SK-N-SH (cell line): ENCODE measurements at regions not wholly inside any gene's neighbourhood (a gene's known extent, or its start where the extent isn't known, plus 50 kb on each side); places are given as distances from the start of the nearest gene placed in this dataset.
"Not testable (repeated sequence)": the region's sequence is repeated elsewhere in the genome, so short reads cannot be mapped to it uniquely, and the experiment has no call there.

ENCODE experiments used
- CTCF ChIA-PET: fragments of 300-600, 350-600 bp; formaldehyde crosslinking; extraction: SDS; loops from one replicate; lab custom pipeline; 2021; lab: Yijun Ruan, JAX
- POLR2A ChIA-PET: fragments of 350-600 bp; sonication (Branson Sonifier 250); formaldehyde crosslinking; extraction: SDS; loops from one replicate; lab custom pipeline; 2020; ENCODE audit warnings: antibody characterized with exemption, inconsistent platforms; lab: Yijun Ruan, JAX
- DNase-seq: peaks from one replicate; pipeline ENCODE4 v3.0.0; 2012
- H2AFZ ChIP-seq: fragments of 200-600 bp; sonication (generic); 2 replicates; pipeline ENCODE4 v1.8.1; 2016; ENCODE audit warnings: antibody characterized with exemption, mild to moderate bottlenecking, low read depth
- H3F3A ChIP-seq: fragments of 200-600 bp; sonication (generic); replicated peaks from 2 replicates; pipeline ENCODE3; 2016; ENCODE audit warnings: antibody characterized with exemption, mild to moderate bottlenecking; ENCODE audit not compliant: insufficient read depth
- H3K27ac ChIP-seq, 2 experiments: fragments of 200-500 bp in 1 of 2; fragments of 200-600 bp in 1 of 2; sonication (Bioruptor generic) in 1 of 2; sonication (generic), shearing (Covaris generic) in 1 of 2; 2 replicates each; pipeline versions ENCODE4 v1.5.1 to v1.6.1; 2014 to 2016; ENCODE audit warnings: low read depth in 2 of 2, inconsistent platforms in 1 of 2, low read length in 1 of 2, mild to moderate bottlenecking in 1 of 2, mixed read lengths in 1 of 2
- H3K27me3 ChIP-seq: fragments of 200-600 bp; sonication (generic), shearing (Covaris generic); 2 replicates; pipeline ENCODE4 v1.6.1; 2016; ENCODE audit warnings: mixed run types; ENCODE audit not compliant: insufficient read depth
- H3K36me3 ChIP-seq, 2 experiments: fragments of 200-500 bp in 1 of 2; fragments of 200-600 bp in 1 of 2; sonication (Bioruptor generic) in 1 of 2; sonication (generic) in 1 of 2; replicated peaks in 1 of 2; 2 replicates each; pipeline versions ENCODE3 to v1.5.1; 2014 to 2016; ENCODE audit warnings: low read length in 1 of 2, mild to moderate bottlenecking in 1 of 2; ENCODE audit not compliant: insufficient read depth in 2 of 2, control insufficient read depth in 1 of 2
- H3K4me1 ChIP-seq, 2 experiments: fragments of 200-500 bp in 1 of 2; fragments of 200-600 bp in 1 of 2; sonication (Bioruptor generic) in 1 of 2; sonication (generic), shearing (Covaris generic) in 1 of 2; 2 replicates each; pipeline versions ENCODE4 v1.5.1 to v1.6.1; 2014 to 2016; ENCODE audit warnings: low read depth in 1 of 2, low read length in 1 of 2, mixed run types in 1 of 2; ENCODE audit not compliant: insufficient read depth in 2 of 2, control insufficient read depth in 1 of 2
- H3K4me2 ChIP-seq: fragments of 200-600 bp; sonication (generic), shearing (Covaris generic); 2 replicates; pipeline ENCODE4 v1.6.1; 2017; ENCODE audit warnings: mixed run types
- H3K4me3 ChIP-seq, 2 experiments: fragments of 200-500 bp in 1 of 2; fragments of 200-600 bp in 1 of 2; sonication (Bioruptor generic) in 1 of 2; sonication (generic), shearing (Covaris generic) in 1 of 2; 2 replicates each; pipeline versions ENCODE4 v1.5.1 to v1.8.1; 2014 to 2016; ENCODE audit warnings: low read depth in 2 of 2, inconsistent platforms in 1 of 2, low read length in 1 of 2, mild to moderate bottlenecking in 1 of 2, mixed read lengths in 1 of 2, moderate library complexity in 1 of 2
- H3K79me2 ChIP-seq: fragments of 200-600 bp; sonication (generic); 2 replicates; pipeline ENCODE4 v1.8.1; 2017; ENCODE audit warnings: mild to moderate bottlenecking; ENCODE audit not compliant: insufficient read depth
- H3K9ac ChIP-seq: fragments of 200-600 bp; sonication (generic); 2 replicates; pipeline ENCODE4 v1.6.1; 2017; ENCODE audit warnings: mixed run types
- H3K9me2 ChIP-seq: fragments of 200-600 bp; sonication (generic); 2 replicates; pipeline ENCODE4 v1.6.1; 2017; ENCODE audit warnings: mixed run types
- H3K9me3 ChIP-seq: fragments of 200-600 bp; sonication (generic); 2 replicates; pipeline ENCODE4 v1.6.1; 2017; ENCODE audit warnings: mixed run types, mild to moderate bottlenecking, moderate library complexity
- H4K20me1 ChIP-seq: fragments of 200-600 bp; sonication (generic); 2 replicates; pipeline ENCODE4 v1.6.1; 2017; ENCODE audit warnings: mild to moderate bottlenecking, mixed run types; ENCODE audit not compliant: insufficient read depth
- CHD2 ChIP-seq: fragments of 150-350 bp; IDR thresholded peaks from 2 replicates; pipeline ENCODE4 v1.6.1; 2018; ENCODE audit warnings: low read length; ENCODE audit not compliant: partially characterized antibody
- EP300 ChIP-seq, 2 experiments: IDR thresholded peaks; 2 replicates each; pipeline versions ENCODE4 v1.4.0 to v1.6.1; 2012; ENCODE audit warnings: borderline replicate concordance in 1 of 2, low read depth in 1 of 2, low read length in 1 of 2
- EZH2phosphoT487 ChIP-seq: fragments of 200-600 bp; sonication (generic); IDR thresholded peaks from 2 replicates; pipeline ENCODE4 v1.6.1; 2017; ENCODE audit warnings: low read depth, mixed run types, mild to moderate bottlenecking, antibody characterized with exemption, moderate library complexity, borderline replicate concordance
- FOXJ3 ChIP-seq: sonication (generic); formaldehyde crosslinking; IDR thresholded peaks from 2 replicates; pipeline ENCODE4 v1.5.1; 2020; ENCODE audit warnings: mild to moderate bottlenecking, missing genetic modification reagents
- MEF2A ChIP-seq: IDR thresholded peaks from 2 replicates; pipeline ENCODE4 v1.4.0; 2012; ENCODE audit warnings: low read depth, borderline replicate concordance
- MXI1 ChIP-seq: IDR thresholded peaks from 2 replicates; pipeline ENCODE4 v1.6.1; 2012; ENCODE audit warnings: mild to moderate bottlenecking, low read depth, low read length, improper control_type of control experiment
- POLR2AphosphoS5 ChIP-seq: IDR thresholded peaks from 2 replicates; pipeline ENCODE4 v1.6.1; 2012; ENCODE audit warnings: low read depth, low read length
- RAD21 ChIP-seq: IDR thresholded peaks from 2 replicates; pipeline ENCODE4 v1.6.1; 2012; ENCODE audit warnings: mild to moderate bottlenecking, low read length
- RCOR1 ChIP-seq: fragments of 150-350 bp; IDR thresholded peaks from 2 replicates; pipeline ENCODE4 v1.6.1; 2017; ENCODE audit warnings: antibody characterized with exemption, low read length
- SMC3 ChIP-seq: IDR thresholded peaks from 2 replicates; pipeline ENCODE4 v1.6.1; 2012; ENCODE audit warnings: low read depth, low read length, improper control_type of control experiment
- TCF12 ChIP-seq: IDR thresholded peaks from 2 replicates; pipeline ENCODE4 v1.4.0; 2012
- TEAD4 ChIP-seq: IDR thresholded peaks from 2 replicates; pipeline ENCODE4 v1.4.0; 2012; ENCODE audit warnings: mild to moderate bottlenecking, borderline replicate concordance; ENCODE audit not compliant: insufficient read depth
- WGBS: methylation state at CpG from one replicate; pipeline ENCODE4 v1.1.6; 2017; ENCODE audit warnings: low lambda C conversion rate; 5-methylcytosine and 5-hydroxymethylcytosine counted together
- TF ChIP-seq, protein P1 (sequence below): fragments of 150-350 bp; IDR thresholded peaks from 2 replicates; pipeline ENCODE4 v1.6.1; 2016; ENCODE audit warnings: mild to moderate bottlenecking, low read depth, low read length
- TF ChIP-seq, protein P2 (sequence below): IDR thresholded peaks from 2 replicates; pipeline ENCODE4 v1.4.0; 2012; ENCODE audit warnings: low read depth, borderline replicate concordance

- TF ChIP-seq, protein P1, sequence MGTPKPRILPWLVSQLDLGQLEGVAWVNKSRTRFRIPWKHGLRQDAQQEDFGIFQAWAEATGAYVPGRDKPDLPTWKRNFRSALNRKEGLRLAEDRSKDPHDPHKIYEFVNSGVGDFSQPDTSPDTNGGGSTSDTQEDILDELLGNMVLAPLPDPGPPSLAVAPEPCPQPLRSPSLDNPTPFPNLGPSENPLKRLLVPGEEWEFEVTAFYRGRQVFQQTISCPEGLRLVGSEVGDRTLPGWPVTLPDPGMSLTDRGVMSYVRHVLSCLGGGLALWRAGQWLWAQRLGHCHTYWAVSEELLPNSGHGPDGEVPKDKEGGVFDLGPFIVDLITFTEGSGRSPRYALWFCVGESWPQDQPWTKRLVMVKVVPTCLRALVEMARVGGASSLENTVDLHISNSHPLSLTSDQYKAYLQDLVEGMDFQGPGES = no peak
- no peak for TF ChIP-seq POLR2AphosphoS5
- TF ChIP-seq TCF12 = no peak
- no peak for TF ChIP-seq EZH2phosphoT487
- no peak for TF ChIP-seq FOXJ3
- no peak for TF ChIP-seq MXI1
- TF ChIP-seq, protein P2, sequence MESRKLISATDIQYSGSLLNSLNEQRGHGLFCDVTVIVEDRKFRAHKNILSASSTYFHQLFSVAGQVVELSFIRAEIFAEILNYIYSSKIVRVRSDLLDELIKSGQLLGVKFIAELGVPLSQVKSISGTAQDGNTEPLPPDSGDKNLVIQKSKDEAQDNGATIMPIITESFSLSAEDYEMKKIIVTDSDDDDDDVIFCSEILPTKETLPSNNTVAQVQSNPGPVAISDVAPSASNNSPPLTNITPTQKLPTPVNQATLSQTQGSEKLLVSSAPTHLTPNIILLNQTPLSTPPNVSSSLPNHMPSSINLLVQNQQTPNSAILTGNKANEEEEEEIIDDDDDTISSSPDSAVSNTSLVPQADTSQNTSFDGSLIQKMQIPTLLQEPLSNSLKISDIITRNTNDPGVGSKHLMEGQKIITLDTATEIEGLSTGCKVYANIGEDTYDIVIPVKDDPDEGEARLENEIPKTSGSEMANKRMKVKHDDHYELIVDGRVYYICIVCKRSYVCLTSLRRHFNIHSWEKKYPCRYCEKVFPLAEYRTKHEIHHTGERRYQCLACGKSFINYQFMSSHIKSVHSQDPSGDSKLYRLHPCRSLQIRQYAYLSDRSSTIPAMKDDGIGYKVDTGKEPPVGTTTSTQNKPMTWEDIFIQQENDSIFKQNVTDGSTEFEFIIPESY = no peak
- no peak for TF ChIP-seq EP300 (IDR thresholded peaks at IDR 0.05; ENCODE audit: borderline replicate concordance in 1 of 2, low read depth in 1 of 2, low read length in 1 of 2)
- TF ChIP-seq RAD21 = no peak
- TF ChIP-seq TEAD4 = no peak
- TF ChIP-seq SMC3 = no peak
- no peak for TF ChIP-seq RCOR1
- TF ChIP-seq CHD2 = no peak
- TF ChIP-seq MEF2A = no peak
- DNase-seq = no peak
- Histone ChIP-seq H3K27ac (no peak overlapping the region), H3K4me3 (no peak overlapping the region), H3K9ac (no peak overlapping the region), H3K4me2 (no peak overlapping the region), H2AFZ (no peak overlapping the region), H3K27me3 (no peaks in the 10 kb centered on the region), H3F3A (no peaks in the 10 kb centered on the region), H3K9me2 (no peaks in the 10 kb centered on the region), H3K36me3 (peaks cover 0 to 3% of the 10 kb centered on the region in 2 experiments), H4K20me1 (no peaks in the 10 kb centered on the region), H3K4me1 (no peaks in the 10 kb centered on the region), H3K79me2 (no peaks in the 10 kb centered on the region), H3K9me3 (no peaks in the 10 kb centered on the region)
- ChIA-PET POLR2A (no interaction called here), CTCF (no interaction called here)
- WGBS = 2% methylated on average over 2 of the region's 2 CpGs
Measured at GRCh38 chrX:155744534-155744933, 131.8 kb upstream of the TMLHE start.

GRCh38 chrX:155728335-155728734 is 115.6 kb upstream of the TMLHE start:
- H3K9ac ChIP-seq, POLR2A ChIA-PET, H3K36me3 ChIP-seq, H3K79me2 ChIP-seq, CTCF ChIA-PET, H3K4me2 ChIP-seq, H3F3A ChIP-seq, H2AFZ ChIP-seq, H3K9me3 ChIP-seq, H3K4me3 ChIP-seq, H3K9me2 ChIP-seq, H3K4me1 ChIP-seq, H4K20me1 ChIP-seq, H3K27ac ChIP-seq, DNase-seq, H3K27me3 ChIP-seq: not testable (repeated sequence)
- 2% methylated on average over 5 of the region's 5 CpGs for WGBS
